Effector CD8-positive, alpha-beta T cell (primary cell): ENCODE measurements at regions not wholly inside any gene's neighbourhood (a gene's known extent, or its start where the extent isn't known, plus 50 kb on each side); places are given as distances from the start of the nearest gene placed in this dataset.
"Not testable (repeated sequence)": the region's sequence is repeated elsewhere in the genome, so short reads cannot be mapped to it uniquely, and the experiment has no call there.

Experiments
- DNase-seq: peaks from one replicate; lab custom pipeline; 2025; lab: John Stamatoyannopoulos, UW

GRCh38 chr1:14260480-14260879 lies 338.0 kb upstream of the KAZN start:
- no peak for DNase-seq

- no peak for DNase-seq
These were observed 337.1 kb upstream of the KAZN start for GRCh38 chr1:14261395-14261794.

GRCh38 chr1:14262637-14263036 lies 335.8 kb upstream of the KAZN start:
- DNase-seq = no peak

DNA sequence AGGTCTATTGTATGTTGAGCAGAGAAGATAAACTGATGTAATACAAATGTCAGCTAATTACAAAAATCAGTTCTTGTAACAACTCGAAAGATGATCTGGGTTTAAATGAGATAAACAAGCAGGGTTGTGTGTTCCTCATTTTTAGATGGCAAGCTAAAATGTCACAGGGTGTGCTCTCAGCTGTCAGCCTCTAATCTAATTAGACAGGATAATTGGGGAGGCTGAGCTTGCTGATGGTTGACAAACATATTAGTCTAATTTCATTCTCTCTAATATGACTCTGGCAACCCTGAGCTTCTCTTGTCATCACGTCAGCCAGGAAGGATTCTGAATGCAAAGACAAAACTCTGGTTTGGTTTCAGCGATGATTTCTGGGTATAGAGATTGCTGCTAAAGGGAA lies 335.3 kb upstream of the KAZN start:
- no peak for DNase-seq

- DNase-seq = no peak
These were observed 334.8 kb upstream of the KAZN start for GRCh38 chr1:14263671-14264070.

DNA sequence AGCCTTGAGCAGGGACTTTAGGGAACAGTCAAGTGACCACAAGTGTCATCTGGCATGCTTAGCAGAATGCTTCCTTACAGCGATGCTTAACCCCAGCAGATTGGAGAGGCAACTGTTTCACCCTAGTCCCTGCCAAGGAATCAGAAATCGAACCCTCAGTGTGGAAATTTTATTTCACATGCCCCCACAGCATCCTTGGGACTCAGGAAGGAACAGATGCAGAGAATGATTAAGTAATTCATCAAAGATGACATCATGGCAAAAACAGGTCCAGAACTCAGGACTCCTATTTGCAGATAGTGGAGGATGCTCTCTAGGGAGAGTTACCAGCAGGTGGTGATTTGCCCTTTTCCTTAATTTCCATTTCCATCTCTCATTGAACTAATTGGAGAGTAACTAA lies 333.0 kb upstream of the KAZN start:
- DNase-seq = no peak

DNA sequence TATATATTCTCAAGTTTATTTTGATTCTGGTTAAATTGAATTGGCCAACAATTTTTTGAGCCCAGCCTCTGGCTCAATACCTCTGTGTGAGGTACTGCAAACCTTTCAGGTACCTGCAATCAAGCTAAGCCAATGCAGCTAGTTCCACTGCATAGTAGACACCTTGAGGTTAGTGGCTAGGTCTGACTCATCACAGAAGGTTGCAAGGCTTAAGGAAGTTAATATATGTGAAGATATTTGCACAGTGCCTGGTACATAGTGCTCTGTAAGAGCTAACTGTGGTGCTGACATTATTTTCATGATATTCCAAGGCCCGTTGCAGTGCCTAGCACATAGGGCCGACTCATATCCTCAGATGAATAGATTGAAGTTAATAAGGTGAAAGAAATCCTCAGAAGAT lies 330.5 kb upstream of the KAZN start:
- DNase-seq = no peak

DNA sequence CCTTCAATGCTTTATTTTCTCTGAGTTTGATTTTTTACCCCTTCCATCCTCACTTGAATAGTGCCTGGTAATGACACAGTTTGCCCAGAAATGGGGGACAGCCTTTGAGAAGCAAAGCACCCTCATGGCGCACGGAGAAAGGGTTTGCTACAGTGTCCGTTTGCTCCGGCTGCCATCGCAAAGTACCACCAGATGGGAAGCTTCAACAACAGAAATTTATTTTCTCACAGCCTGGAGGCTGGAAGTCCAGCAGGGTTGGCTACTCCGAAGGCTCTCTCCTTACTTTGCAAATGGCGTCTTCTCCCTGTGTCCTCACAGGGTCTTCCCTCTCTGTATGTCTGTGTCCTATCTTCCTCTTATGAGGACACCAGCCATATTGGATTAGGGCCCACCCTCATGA lies 327.7 kb upstream of the KAZN start:
- DNase-seq = no peak

- DNase-seq = no peak
These were observed 324.7 kb upstream of the KAZN start for GRCh38 chr1:14273811-14274210.

DNA sequence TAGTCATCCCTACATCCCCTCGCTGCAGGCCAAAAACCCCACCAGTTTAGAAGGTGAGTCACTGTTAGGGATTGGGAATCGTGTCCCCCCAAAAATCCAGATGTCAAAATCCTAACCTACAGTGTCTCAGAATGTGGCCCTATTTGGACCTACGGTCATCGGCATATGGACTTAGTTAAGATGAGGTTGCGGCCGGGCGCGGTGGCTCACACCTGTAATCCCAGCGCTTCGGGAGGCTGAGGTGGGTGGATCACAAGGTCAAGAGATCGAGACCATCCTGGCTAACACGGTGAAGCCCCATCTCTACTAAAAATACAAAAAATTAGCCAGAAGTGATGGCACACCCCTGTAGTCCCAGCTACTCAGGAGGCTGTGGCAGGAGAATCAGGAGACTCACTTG lies 318.6 kb upstream of the KAZN start:
- DNase-seq = not testable (repeated sequence)

DNA sequence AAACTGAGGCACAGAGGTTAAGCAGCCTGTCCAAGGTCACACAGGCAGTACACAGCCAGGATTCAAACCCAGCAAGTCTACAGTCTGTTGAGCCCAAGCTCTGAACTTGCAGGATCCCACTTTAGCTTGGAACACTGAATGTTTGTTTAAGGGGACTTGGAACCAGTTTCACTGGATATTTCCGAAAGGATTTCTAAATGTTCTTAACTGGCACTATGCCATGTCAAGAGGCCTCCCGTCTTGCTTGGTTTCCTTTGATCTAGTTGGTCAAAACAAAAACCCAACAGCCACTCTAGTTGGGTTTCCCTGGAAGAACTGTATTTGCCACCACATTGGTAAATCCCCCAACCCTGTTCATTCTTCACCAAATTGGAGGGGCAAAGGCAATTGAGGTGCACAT lies 317.6 kb upstream of the KAZN start:
- no peak for DNase-seq

- DNase-seq = no peak
These were observed 317.1 kb upstream of the KAZN start for GRCh38 chr1:14281412-14281811.

- DNase-seq = no peak
These were observed 315.8 kb upstream of the KAZN start for GRCh38 chr1:14282707-14283106.

DNA sequence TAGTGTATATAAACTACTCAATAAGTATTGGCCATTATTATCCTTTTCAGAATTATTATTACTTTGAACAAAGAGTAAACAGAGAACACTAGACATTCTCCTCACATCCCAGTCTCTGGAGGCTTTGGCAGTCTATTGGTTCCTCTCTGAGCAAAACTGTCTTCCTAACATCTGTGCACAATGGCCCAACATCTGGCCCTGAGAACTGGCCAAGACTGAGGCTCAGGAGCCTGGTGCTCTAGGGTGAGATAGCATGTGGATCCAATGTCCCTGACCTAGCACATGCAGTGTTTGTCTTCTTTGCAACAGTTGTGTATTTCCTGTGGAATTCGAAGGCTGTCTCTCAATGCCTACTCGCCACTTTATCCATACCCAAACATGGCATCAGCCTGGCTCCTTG lies 313.2 kb upstream of the KAZN start:
- no peak for DNase-seq

DNA sequence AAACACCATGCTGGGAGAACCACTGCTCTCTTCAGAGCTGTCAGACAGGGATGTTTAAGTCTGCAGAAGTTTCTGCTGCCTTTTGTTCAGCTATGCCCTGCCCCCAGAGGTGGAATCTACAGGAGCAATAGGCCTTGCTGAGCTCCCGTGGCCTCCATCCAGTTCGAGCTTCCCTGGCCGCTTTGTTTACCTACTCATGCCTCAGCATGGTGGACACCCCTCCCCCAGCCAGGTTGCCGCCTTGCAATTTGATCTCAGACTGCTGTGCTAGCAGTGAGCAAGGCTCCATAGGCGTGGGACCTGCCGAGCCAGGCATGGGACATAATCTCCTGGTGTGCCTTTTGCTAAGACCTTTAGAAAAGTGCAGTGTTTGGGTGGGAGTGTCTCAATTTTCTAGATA lies 307.3 kb upstream of the KAZN start:
- not testable (repeated sequence) for DNase-seq

GRCh38 chr1:14292520-14292919 lies 306.0 kb upstream of the KAZN start:
- DNase-seq = no peak

GRCh38 chr1:14294006-14294405 lies 304.5 kb upstream of the KAZN start:
- no peak for DNase-seq

- no peak for DNase-seq
These were observed 303.5 kb upstream of the KAZN start for GRCh38 chr1:14294860-14295536.

GRCh38 chr1:14296795-14297194 lies 301.7 kb upstream of the KAZN start:
- no peak for DNase-seq

DNA sequence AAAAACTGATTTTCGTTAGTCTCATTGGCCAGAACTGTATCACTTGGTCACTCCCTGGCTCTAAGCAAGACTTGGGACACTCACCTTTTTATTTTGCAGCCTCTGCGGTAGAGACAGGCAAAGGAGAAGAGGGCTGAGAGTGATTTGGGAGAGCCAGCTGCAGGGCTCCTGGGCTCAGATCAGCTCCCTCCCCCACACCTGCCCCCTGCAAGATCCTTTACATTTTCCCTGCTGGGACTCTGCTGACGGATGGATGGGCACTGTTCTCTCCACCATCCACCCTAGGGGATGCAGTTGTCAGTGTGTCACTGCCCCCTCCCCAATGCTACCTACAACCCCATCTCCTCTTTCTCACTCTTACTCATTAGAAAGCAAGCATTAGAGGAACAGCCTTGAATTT lies 301.1 kb upstream of the KAZN start:
- no peak for DNase-seq

GRCh38 chr1:14298806-14299205 lies 299.7 kb upstream of the KAZN start:
- DNase-seq = no peak

DNA sequence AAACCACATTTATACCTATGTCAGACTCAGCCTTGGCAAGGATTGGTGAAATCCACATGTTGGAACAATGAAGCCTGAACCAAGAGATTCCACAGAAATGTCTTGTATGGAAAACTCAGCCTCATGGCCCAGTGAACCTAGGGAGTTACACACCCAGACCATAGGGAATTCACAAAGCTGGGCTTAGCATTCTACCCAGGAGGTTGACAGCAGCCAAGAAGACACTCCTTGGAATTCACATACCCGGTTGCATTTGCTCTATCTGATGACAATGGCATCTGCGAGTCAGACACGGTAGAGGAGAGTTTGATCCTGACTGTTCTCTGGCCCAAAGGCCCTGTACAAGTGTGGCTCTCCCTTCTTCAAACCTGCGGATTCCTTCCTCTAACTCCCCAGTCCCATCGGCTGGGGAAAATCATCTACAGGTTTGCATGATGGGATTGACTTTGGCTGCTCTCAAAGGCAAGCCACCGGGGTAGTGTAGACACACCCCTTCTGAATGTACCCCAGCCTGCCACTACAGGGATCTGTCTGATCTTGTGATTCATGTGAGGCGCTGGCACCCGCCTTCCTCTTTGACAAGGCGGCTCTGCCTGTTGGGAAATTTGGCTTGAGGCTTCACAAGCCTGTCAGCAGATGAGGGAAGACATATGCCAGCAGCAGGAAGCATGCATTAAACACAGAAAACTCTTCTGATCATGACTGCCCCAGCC lies 297.3 kb upstream of the KAZN start:
- DNase-seq = no peak

DNA sequence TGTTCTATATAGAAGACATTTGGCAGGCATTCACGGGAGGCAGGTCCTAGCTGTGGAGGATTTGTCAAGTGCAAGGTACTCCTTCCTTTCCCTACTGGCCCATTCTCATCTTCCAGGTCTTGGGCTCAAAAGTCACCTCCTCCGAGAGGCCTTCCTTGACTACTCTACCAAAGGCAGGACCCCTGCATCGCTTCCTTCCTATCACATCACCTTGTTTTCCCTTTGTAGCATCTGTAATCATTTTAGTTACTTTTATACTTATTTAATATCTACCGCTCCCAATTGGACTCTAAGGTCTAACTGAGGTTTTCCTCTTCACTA lies 296.8 kb upstream of the KAZN start:
- no peak for DNase-seq

DNA sequence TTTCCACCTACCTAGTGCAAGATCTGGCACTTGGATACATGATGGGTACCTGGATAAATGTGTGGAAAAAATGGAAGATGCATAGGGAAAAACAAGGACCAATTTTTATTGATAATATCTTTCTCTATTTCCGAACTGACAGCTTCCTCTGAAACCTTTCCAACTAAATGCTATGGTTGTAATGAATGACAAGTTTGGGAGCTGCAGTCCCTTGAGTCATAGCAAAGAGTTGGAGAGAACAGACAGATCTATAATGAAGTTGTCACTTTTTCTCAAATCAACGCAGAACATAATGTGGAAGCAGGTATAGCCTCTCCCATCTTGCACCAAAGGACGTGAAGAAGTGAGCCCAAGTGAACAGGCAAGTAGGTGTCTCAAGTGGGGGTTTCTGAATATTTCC lies 296.5 kb upstream of the KAZN start:
- no peak for DNase-seq
